H1 (cell line): ENCODE measurements at regions not wholly inside any gene's neighbourhood (a gene's known extent, or its start where the extent isn't known, plus 50 kb on each side); places are given as distances from the start of the nearest gene placed in this dataset.

Source experiments
- EGR1 ChIP-seq: IDR thresholded peaks from 2 replicates; pipeline ENCODE4 v1.6.1; 2011; ENCODE audit warnings: low read depth, low read length, borderline replicate concordance
- HDAC6 ChIP-seq: IDR thresholded peaks from one replicate; pipeline ENCODE4 v1.7.1; 2012; ENCODE audit warnings: low read depth, mild to moderate bottlenecking, inconsistent platforms, low read length, moderate library complexity
- JUN ChIP-seq: IDR thresholded peaks from 2 replicates; pipeline ENCODE4 v1.6.1; 2011; ENCODE audit warnings: low read depth, mild to moderate bottlenecking, improper control_type of control experiment, low read length
- JUND ChIP-seq: IDR thresholded peaks from 2 replicates; pipeline ENCODE4 v1.6.1; 2011; ENCODE audit warnings: mild to moderate bottlenecking, improper control_type of control experiment, low read length
- MAX ChIP-seq: IDR thresholded peaks from 2 replicates; pipeline ENCODE4 v1.6.1; 2012; ENCODE audit warnings: inconsistent platforms
- POLR2A ChIP-seq, 2 experiments: IDR thresholded peaks; 1 replicate in 1 of 2; 2 replicates in 1 of 2; pipeline ENCODE4 v1.6.1; 2011; ENCODE audit warnings: low read depth in 2 of 2, low read length in 2 of 2, mild to moderate bottlenecking in 2 of 2; ENCODE audit errors: control extremely low read depth in 1 of 2
- POLR2AphosphoS5 ChIP-seq: IDR thresholded peaks from 2 replicates; pipeline ENCODE4 v1.6.1; 2011; ENCODE audit warnings: low read depth, low read length
- RXRA ChIP-seq: IDR thresholded peaks from 2 replicates; pipeline ENCODE4 v1.6.1; 2011; ENCODE audit warnings: low read depth, mild to moderate bottlenecking, low read length, moderate library complexity; ENCODE audit not compliant: insufficient read depth
- SIRT6 ChIP-seq: IDR thresholded peaks from one replicate; pipeline ENCODE4 v1.7.1; 2012; ENCODE audit warnings: low read length, inconsistent platforms
- TCF12 ChIP-seq: IDR thresholded peaks from 2 replicates; pipeline ENCODE4 v1.6.1; 2011; ENCODE audit warnings: low read depth, mild to moderate bottlenecking, low read length
- USF2 ChIP-seq: IDR thresholded peaks from 2 replicates; pipeline ENCODE4 v1.6.1; 2011; ENCODE audit warnings: low read length, improper control_type of control experiment
- TF ChIP-seq, protein P1 (sequence below), 3 experiments: IDR thresholded peaks; 1 replicate in 2 of 3; 2 replicates in 1 of 3; pipeline versions ENCODE4 v1.5.1 to v1.6.1; 2011; ENCODE audit warnings: low read length in 3 of 3, mild to moderate bottlenecking in 3 of 3, inconsistent platforms in 2 of 3, low read depth in 1 of 3, moderate library complexity in 1 of 3; ENCODE audit not compliant: insufficient read depth in 1 of 3; ENCODE audit errors: control extremely low read depth in 1 of 3

DNA sequence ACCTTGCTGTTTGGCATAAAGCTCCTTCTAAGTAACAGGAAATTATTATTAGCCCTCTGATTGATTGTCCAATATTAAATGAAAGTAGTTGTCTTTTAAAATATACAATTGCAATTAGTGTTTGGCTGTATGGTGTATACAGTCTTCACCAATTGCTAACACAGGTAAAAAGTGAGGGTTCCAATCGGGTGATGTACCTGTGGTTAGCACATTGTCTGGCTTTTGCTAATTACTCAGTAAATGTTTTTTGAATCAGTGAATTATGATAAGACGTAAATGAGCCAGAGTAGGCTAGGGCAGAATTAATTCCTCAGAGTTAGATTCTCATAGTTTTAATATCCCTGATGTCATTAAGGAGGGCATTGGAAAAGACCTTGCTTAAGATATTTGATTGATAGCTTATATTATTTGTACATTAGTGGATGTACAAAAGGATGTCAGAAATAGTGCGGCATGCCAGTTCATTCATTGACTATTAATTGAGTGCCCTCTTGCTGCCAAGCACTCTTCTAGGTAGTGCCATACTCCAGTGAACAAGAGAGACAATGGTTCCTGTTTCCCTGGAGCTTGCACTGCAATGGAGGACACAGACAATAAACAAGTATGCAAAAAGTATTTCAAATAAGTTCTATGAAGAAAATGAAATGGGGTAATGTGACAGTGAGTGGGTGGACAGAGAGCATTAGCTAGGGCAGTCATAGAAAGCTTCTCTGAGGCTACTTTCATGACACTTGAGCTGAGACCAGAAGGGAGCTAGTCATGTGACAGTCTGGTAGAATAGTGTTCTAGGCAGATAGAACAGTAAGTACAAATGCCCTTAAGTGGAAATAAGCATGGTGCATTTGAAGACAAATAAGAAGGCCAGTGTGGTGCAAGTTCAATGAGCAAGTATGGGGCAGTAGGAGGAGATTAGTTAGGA lies 205.9 kb upstream of the CASK start:
- no peak for TF ChIP-seq RXRA
- TF ChIP-seq POLR2A (IDR thresholded peaks at IDR 0.05; ENCODE audit: control extremely low read depth in 1 of 2, low read depth in 2 of 2, low read length in 2 of 2): no peak
- TF ChIP-seq USF2: no peak
- TF ChIP-seq, protein P1, sequence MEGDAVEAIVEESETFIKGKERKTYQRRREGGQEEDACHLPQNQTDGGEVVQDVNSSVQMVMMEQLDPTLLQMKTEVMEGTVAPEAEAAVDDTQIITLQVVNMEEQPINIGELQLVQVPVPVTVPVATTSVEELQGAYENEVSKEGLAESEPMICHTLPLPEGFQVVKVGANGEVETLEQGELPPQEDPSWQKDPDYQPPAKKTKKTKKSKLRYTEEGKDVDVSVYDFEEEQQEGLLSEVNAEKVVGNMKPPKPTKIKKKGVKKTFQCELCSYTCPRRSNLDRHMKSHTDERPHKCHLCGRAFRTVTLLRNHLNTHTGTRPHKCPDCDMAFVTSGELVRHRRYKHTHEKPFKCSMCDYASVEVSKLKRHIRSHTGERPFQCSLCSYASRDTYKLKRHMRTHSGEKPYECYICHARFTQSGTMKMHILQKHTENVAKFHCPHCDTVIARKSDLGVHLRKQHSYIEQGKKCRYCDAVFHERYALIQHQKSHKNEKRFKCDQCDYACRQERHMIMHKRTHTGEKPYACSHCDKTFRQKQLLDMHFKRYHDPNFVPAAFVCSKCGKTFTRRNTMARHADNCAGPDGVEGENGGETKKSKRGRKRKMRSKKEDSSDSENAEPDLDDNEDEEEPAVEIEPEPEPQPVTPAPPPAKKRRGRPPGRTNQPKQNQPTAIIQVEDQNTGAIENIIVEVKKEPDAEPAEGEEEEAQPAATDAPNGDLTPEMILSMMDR (IDR thresholded peaks at IDR 0.05; ENCODE audit: control extremely low read depth in 1 of 3, insufficient read depth in 1 of 3, low read depth in 1 of 3, low read length in 3 of 3): no peak
- TF ChIP-seq TCF12: no peak
- TF ChIP-seq JUND: no peak
- TF ChIP-seq HDAC6: no peak
- no peak for TF ChIP-seq MAX
- no peak for TF ChIP-seq SIRT6
- TF ChIP-seq POLR2AphosphoS5: no peak
- TF ChIP-seq JUN: no peak
- no peak for TF ChIP-seq EGR1
